ENCODE measurements at regions not wholly inside any gene's neighbourhood (a gene's known extent, or its start where the extent isn't known, plus 50 kb on each side); places are given as distances from the start of the nearest gene placed in this dataset.
A peak's percentile ranks its signal among the peaks of the same experiment; 100 is the strongest.

- no peak overlapping the region for H3K4me3 ChIP-seq (IDR thresholded peaks at IDR 0.05; ENCODE audit: insufficient read depth, low read depth, low read length)
- peaks cover 6% of the 10 kb centered on the region for H3K4me1 ChIP-seq (ENCODE audit: low read depth, poor library complexity, severe bottlenecking)
- no peaks in the 10 kb centered on the region for H3K27me3 ChIP-seq (ENCODE audit: insufficient read depth, low read depth)
- H4K20me1 ChIP-seq (ENCODE audit: insufficient read depth) = no peaks in the 10 kb centered on the region
- no peak overlapping the region for H3K4me2 ChIP-seq
- TF ChIP-seq, protein P1, sequence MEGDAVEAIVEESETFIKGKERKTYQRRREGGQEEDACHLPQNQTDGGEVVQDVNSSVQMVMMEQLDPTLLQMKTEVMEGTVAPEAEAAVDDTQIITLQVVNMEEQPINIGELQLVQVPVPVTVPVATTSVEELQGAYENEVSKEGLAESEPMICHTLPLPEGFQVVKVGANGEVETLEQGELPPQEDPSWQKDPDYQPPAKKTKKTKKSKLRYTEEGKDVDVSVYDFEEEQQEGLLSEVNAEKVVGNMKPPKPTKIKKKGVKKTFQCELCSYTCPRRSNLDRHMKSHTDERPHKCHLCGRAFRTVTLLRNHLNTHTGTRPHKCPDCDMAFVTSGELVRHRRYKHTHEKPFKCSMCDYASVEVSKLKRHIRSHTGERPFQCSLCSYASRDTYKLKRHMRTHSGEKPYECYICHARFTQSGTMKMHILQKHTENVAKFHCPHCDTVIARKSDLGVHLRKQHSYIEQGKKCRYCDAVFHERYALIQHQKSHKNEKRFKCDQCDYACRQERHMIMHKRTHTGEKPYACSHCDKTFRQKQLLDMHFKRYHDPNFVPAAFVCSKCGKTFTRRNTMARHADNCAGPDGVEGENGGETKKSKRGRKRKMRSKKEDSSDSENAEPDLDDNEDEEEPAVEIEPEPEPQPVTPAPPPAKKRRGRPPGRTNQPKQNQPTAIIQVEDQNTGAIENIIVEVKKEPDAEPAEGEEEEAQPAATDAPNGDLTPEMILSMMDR (conservative IDR thresholded peaks at IDR 0.05; ENCODE audit: low read depth, low read length) = no peak
- no peaks in the 10 kb centered on the region for H3K79me2 ChIP-seq (ENCODE audit: insufficient read depth, low read depth)
- no peak overlapping the region for H2AFZ ChIP-seq (ENCODE audit: low read depth)
- no peak overlapping the region for H3K27ac ChIP-seq
- H3K36me3 ChIP-seq (ENCODE audit: insufficient read depth) = no peaks in the 10 kb centered on the region
- H3K9ac ChIP-seq = no peak overlapping the region
Measured at GRCh38 chr4:56148428-56148827, 199.7 kb downstream of the CEP135 start.

DNA sequence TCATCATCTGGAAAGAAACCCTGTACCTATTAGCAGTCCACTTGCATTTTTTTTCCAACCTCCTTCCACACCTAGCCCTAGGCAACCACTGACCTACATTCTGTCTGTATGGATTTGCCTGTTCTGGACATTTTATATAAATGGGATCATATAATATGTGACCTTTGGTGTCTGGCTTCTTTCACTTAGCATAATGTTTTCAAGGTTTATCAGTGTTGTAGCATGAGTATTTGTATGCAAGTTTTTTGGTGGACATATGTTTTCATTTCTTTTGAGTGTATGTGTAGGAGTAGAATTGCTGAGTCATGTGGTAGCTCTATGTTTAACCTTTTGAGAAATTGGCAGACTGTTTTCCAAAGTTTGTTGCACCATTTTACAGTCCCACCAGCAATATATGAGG is 198.6 kb downstream of the CEP135 start:
- TF ChIP-seq, protein P1 (conservative IDR thresholded peaks at IDR 0.05; ENCODE audit: low read depth, low read length) = no peak
- Histone ChIP-seq H3K4me3 (IDR thresholded peaks at IDR 0.05; ENCODE audit: insufficient read depth, low read depth, low read length) (no peak overlapping the region), H3K27ac (no peak overlapping the region), H4K20me1 (ENCODE audit: insufficient read depth) (no peaks in the 10 kb centered on the region), H3K27me3 (ENCODE audit: insufficient read depth, low read depth) (no peaks in the 10 kb centered on the region), H3K36me3 (ENCODE audit: insufficient read depth) (no peaks in the 10 kb centered on the region), H3K9ac (no peak overlapping the region), H2AFZ (ENCODE audit: low read depth) (no peak overlapping the region), H3K79me2 (ENCODE audit: insufficient read depth, low read depth) (no peaks in the 10 kb centered on the region), H3K4me2 (0 out of 2 replicates have a peak overlapping the region, but pooled peaks have one; percentile 9), H3K4me1 (ENCODE audit: low read depth, poor library complexity, severe bottlenecking) (peaks cover 6% of the 10 kb centered on the region)

GRCh38 chr4:56146956-56147355 is 198.2 kb downstream of the CEP135 start:
- Histone ChIP-seq H3K27ac (no peak overlapping the region), H3K27me3 (ENCODE audit: insufficient read depth, low read depth) (no peaks in the 10 kb centered on the region), H4K20me1 (ENCODE audit: insufficient read depth) (no peaks in the 10 kb centered on the region), H3K79me2 (ENCODE audit: insufficient read depth, low read depth) (no peaks in the 10 kb centered on the region), H3K4me1 (ENCODE audit: low read depth, poor library complexity, severe bottlenecking) (peaks cover 6% of the 10 kb centered on the region), H3K4me2 (no peak overlapping the region), H3K4me3 (IDR thresholded peaks at IDR 0.05; ENCODE audit: insufficient read depth, low read depth, low read length) (no peak overlapping the region), H2AFZ (ENCODE audit: low read depth) (no peak overlapping the region), H3K9ac (no peak overlapping the region), H3K36me3 (ENCODE audit: insufficient read depth) (no peaks in the 10 kb centered on the region)
- TF ChIP-seq, protein P1 (conservative IDR thresholded peaks at IDR 0.05; ENCODE audit: low read depth, low read length) = no peak

DNA sequence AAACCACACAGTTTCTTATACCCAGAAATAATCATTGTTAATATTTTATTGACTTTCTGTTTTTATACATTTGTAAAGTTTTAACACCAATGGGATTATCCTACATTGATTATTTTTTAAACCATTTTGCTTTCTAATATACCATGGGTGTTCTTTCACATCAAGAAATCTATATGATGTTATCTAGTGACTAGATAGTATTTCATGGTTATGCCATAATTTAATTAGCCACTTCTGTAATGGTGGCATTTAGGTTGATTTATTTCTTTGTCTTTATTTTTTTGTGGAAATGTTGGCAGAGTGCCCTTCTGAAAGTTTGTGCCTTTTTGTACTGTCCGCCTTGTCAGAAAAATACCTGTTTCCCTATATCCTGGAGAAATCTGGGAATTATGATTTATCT is 193.3 kb downstream of the CEP135 start:
- no peak overlapping the region for H3K4me3 ChIP-seq (IDR thresholded peaks at IDR 0.05; ENCODE audit: insufficient read depth, low read depth, low read length)
- no peaks in the 10 kb centered on the region for H4K20me1 ChIP-seq (ENCODE audit: insufficient read depth)
- no peaks in the 10 kb centered on the region for H3K36me3 ChIP-seq (ENCODE audit: insufficient read depth)
- TF ChIP-seq, protein P1 (conservative IDR thresholded peaks at IDR 0.05; ENCODE audit: low read depth, low read length) = no peak
- H3K4me2 ChIP-seq = no peak overlapping the region
- peaks cover 14% of the 10 kb centered on the region for H3K4me1 ChIP-seq (ENCODE audit: low read depth, poor library complexity, severe bottlenecking)
- no peaks in the 10 kb centered on the region for H3K27me3 ChIP-seq (ENCODE audit: insufficient read depth, low read depth)
- no peak overlapping the region for H3K9ac ChIP-seq
- no peaks in the 10 kb centered on the region for H3K79me2 ChIP-seq (ENCODE audit: insufficient read depth, low read depth)
- H2AFZ ChIP-seq (ENCODE audit: low read depth) = no peak overlapping the region
- H3K27ac ChIP-seq = no peak overlapping the region

Data from KMS-11 (cell line).